HCT116 (cell line): ENCODE measurements at regions not wholly inside any gene's neighbourhood (a gene's known extent, or its start where the extent isn't known, plus 50 kb on each side); places are given as distances from the start of the nearest gene placed in this dataset.

Source experiments
- ATAC-seq: fragments of 200-7000 bp; cut with Tn5 transposase; 2 replicates; pipeline ENCODE4 v1.9.1; 2020; ENCODE audit warnings: mild to moderate bottlenecking, moderate library complexity
- BruUV-seq: library from RNA; stranded (reverse); fragments of 400-500 nt; replicated peaks from 2 replicates; lab custom pipeline; 2021; lab: Mats Ljungman, UMichigan
- CTCF ChIA-PET: fragments of 300-600 bp; sonication (Branson Sonifier 250); formaldehyde crosslinking; loops from one replicate; lab custom pipeline; 2021; ENCODE audit warnings: antibody characterized with exemption; lab: Charles Lee
- POLR2A ChIA-PET: fragments of 300-600, 350-600 bp; sonication (Branson Sonifier 250); formaldehyde crosslinking; loops from one replicate; lab custom pipeline; 2021; ENCODE audit warnings: antibody characterized with exemption; lab: Charles Lee
- RAD21 ChIA-PET, 2 experiments: fragments of 300-600 bp; sonication (Branson Sonifier 250); formaldehyde crosslinking; loops; one replicate each; lab custom pipeline; 2023; ENCODE audit warnings: low total read pairs in 2 of 2; ENCODE audit not compliant: uncharacterized antibody in 2 of 2, unreplicated experiment in 2 of 2, low non-redundant PET in 1 of 2; lab: Charles Lee
- DNase-seq: peaks from one replicate; pipeline ENCODE4 v3.0.0-alpha.2; 2010; ENCODE audit warnings: low read depth, low spot score
- H2AFZ ChIP-seq: fragments of 200-600 bp; shearing (Covaris generic), sonication (generic); 2 replicates; pipeline ENCODE4 v1.6.1; 2017; ENCODE audit warnings: low read depth, mixed run types, mixed read lengths, antibody characterized with exemption, low read length; ENCODE audit not compliant: poor library complexity, severe bottlenecking
- H3K27ac ChIP-seq: 2 replicates; pipeline ENCODE4 v1.5.1; 2012; ENCODE audit warnings: low read depth, low read length
- H3K27me3 ChIP-seq: fragments of 200-600 bp; sonication (generic); 2 replicates; pipeline ENCODE4 v1.6.1; 2016; ENCODE audit warnings: mixed run types, low read length, mixed read lengths; ENCODE audit not compliant: insufficient read depth
- H3K36me3 ChIP-seq, 2 experiments: fragments of 200-500 bp in 1 of 2; fragments of 200-600 bp in 1 of 2; sonication (Bioruptor generic) in 1 of 2; sonication (generic) in 1 of 2; 2 replicates each; pipeline versions ENCODE4 v1.5.1 to v1.6.1; 2014 to 2016; ENCODE audit warnings: low read length in 2 of 2, inconsistent platforms in 1 of 2, mixed read lengths in 1 of 2, mixed run types in 1 of 2; ENCODE audit not compliant: insufficient read depth in 2 of 2, control insufficient read depth in 1 of 2
- H3K4me1 ChIP-seq, 2 experiments: fragments of 200-600 bp in 1 of 2; sonication (generic) in 1 of 2; 2 replicates each; pipeline versions ENCODE4 v1.5.1 to v1.6.1; 2012 to 2017; ENCODE audit warnings: low read length in 2 of 2, inconsistent platforms in 1 of 2, mild to moderate bottlenecking in 1 of 2, mixed read lengths in 1 of 2, mixed run types in 1 of 2, moderate library complexity in 1 of 2; ENCODE audit not compliant: insufficient read depth in 2 of 2, control insufficient read depth in 1 of 2
- H3K4me2 ChIP-seq: fragments of 200-600 bp; sonication (generic); 2 replicates; pipeline ENCODE4 v1.6.1; 2017; ENCODE audit warnings: mixed run types, low read length, mixed read lengths
- H3K4me3 ChIP-seq, 2 experiments: fragments of 200-600 bp in 1 of 2; sonication (generic) in 1 of 2; replicated peaks in 1 of 2; 2 replicates each; pipeline ENCODE4 v1.5.1; 2011 to 2016; ENCODE audit warnings: low read length in 2 of 2, control low read depth in 1 of 2, low read depth in 1 of 2, mild to moderate bottlenecking in 1 of 2, mixed read lengths in 1 of 2, mixed run types in 1 of 2
- H3K79me2 ChIP-seq: fragments of 200-600 bp; sonication (generic); 2 replicates; pipeline ENCODE4 v1.6.1; 2017; ENCODE audit warnings: mild to moderate bottlenecking, mixed run types, low read length, moderate library complexity, mixed read lengths; ENCODE audit not compliant: insufficient read depth
- H3K9ac ChIP-seq: fragments of 200-600 bp; sonication (generic); 2 replicates; pipeline ENCODE4 v1.6.1; 2016; ENCODE audit warnings: low read length, mixed read lengths
- H3K9me2 ChIP-seq: fragments of 200-600 bp; sonication (generic), shearing (Covaris generic); 2 replicates; pipeline ENCODE4 v1.6.1; 2017; ENCODE audit warnings: mixed run types, mild to moderate bottlenecking, moderate library complexity; ENCODE audit not compliant: insufficient read depth
- H3K9me3 ChIP-seq, 2 experiments: fragments of 200-500 bp in 1 of 2; fragments of 200-600 bp in 1 of 2; sonication (Bioruptor generic) in 1 of 2; sonication (generic) in 1 of 2; 2 replicates each; pipeline ENCODE4 v1.6.1; 2014 to 2017; ENCODE audit warnings: low read length in 2 of 2, mixed read lengths in 2 of 2, inconsistent platforms in 1 of 2, low read depth in 1 of 2, mild to moderate bottlenecking in 1 of 2, mixed run types in 1 of 2, moderate library complexity in 1 of 2; ENCODE audit not compliant: control insufficient read depth in 1 of 2, insufficient read depth in 1 of 2
- H4K20me1 ChIP-seq: fragments of 200-600 bp; sonication (generic), shearing (Covaris generic); 2 replicates; pipeline ENCODE4 v1.6.1; 2017; ENCODE audit warnings: mixed run types, mild to moderate bottlenecking, moderate library complexity; ENCODE audit not compliant: insufficient read depth
- CEBPB ChIP-seq: IDR thresholded peaks from 2 replicates; pipeline ENCODE4 v1.6.1; 2012; ENCODE audit warnings: low read depth
- EGR1 ChIP-seq: IDR thresholded peaks from 2 replicates; pipeline ENCODE4 v1.6.1; 2012; ENCODE audit warnings: low read depth
- ELF1 ChIP-seq: IDR thresholded peaks from 2 replicates; pipeline ENCODE4 v1.6.1; 2012; ENCODE audit warnings: low read depth, borderline replicate concordance
- FOSL1 ChIP-seq: IDR thresholded peaks from 2 replicates; pipeline ENCODE4 v1.6.1; 2012; ENCODE audit warnings: low read depth
- JUND ChIP-seq: IDR thresholded peaks from 2 replicates; pipeline ENCODE4 v1.6.1; 2012
- MAX ChIP-seq: IDR thresholded peaks from 2 replicates; pipeline ENCODE4 v1.6.1; 2012
- POLR2A ChIP-seq: IDR thresholded peaks from 2 replicates; pipeline ENCODE4 v1.7.0; 2011; ENCODE audit warnings: borderline replicate concordance; ENCODE audit not compliant: insufficient read depth, insufficient read length; ENCODE audit errors: extremely low read depth
- POLR2AphosphoS5 ChIP-seq: IDR thresholded peaks from 2 replicates; pipeline ENCODE4 v1.6.1; 2011; ENCODE audit warnings: mild to moderate bottlenecking, low read depth, low read length, moderate library complexity
- RAD21 ChIP-seq: IDR thresholded peaks from 2 replicates; pipeline ENCODE4 v1.6.1; 2012; ENCODE audit warnings: low read depth, mild to moderate bottlenecking
- REST ChIP-seq: IDR thresholded peaks from 2 replicates; pipeline ENCODE4 v1.6.1; 2012; ENCODE audit warnings: low read depth
- TCF7L2 ChIP-seq: IDR thresholded peaks from 2 replicates; pipeline ENCODE4 v1.7.0; 2011; ENCODE audit warnings: borderline replicate concordance, inconsistent platforms; ENCODE audit not compliant: insufficient read depth, insufficient read length; ENCODE audit errors: extremely low read depth
- ZFX ChIP-seq: fragments of 450-650 bp; IDR thresholded peaks from 2 replicates; pipeline ENCODE4 v1.6.1; 2017
- intact Hi-C: fragments of 100-400 bp; cut with micrococcal nuclease; formaldehyde crosslinking; loops from 2 replicates; pipeline ENCODE4 v1.10.0; 2022

DNA sequence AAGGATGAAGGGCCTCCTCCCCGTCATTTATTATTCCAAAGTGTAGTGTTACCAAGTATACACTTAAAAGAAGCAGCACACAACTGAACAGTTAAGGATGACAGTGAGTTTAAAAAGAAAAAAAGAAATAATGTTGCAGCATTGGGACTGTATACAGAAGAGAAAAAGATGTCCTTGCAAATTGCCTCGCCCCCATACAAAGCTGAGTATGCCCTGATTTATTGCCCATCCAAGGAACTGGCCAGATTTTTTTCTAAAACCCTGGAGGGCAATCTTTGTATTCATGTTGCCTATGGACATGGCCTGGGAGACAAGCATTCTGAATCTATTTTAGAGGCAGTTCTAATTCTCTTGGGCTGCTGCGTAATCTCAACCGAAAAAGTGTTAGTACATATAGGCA, 182.7 kb upstream of the NR4A3 start:
- Histone ChIP-seq H3K36me3 (no peaks in the 10 kb centered on the region), H3K4me2 (no peak overlapping the region), H3K27ac (no peak overlapping the region), H3K9ac (no peak overlapping the region), H2AFZ (no peak overlapping the region), H4K20me1 (no peaks in the 10 kb centered on the region), H3K79me2 (no peaks in the 10 kb centered on the region), H3K4me3 (no peak overlapping the region), H3K4me1 (no peaks in the 10 kb centered on the region), H3K27me3 (no peaks in the 10 kb centered on the region), H3K9me3 (no peaks in the 10 kb centered on the region), H3K9me2 (no peaks in the 10 kb centered on the region)
- DNase-seq (no peak), ATAC-seq (no peak)
- CTCF ChIA-PET: no interaction called here
- RAD21 ChIA-PET: no interaction called here
- intact Hi-C loops: no loop called here
- POLR2A ChIA-PET: no interaction called here
- TF ChIP-seq POLR2A (no peak), POLR2AphosphoS5 (no peak), JUND (no peak), ELF1 (no peak), MAX (no peak), CEBPB (no peak), EGR1 (no peak), RAD21 (no peak), REST (no peak), TCF7L2 (no peak), ZFX (no peak), FOSL1 (no peak)
- no TSS peak for BruUV-seq
